HG03159 (cell line): ENCODE measurements at regions not wholly inside any gene's neighbourhood (a gene's known extent, or its start where the extent isn't known, plus 50 kb on each side); places are given as distances from the start of the nearest gene placed in this dataset.
"Not testable (repeated sequence)": the region's sequence is repeated elsewhere in the genome, so short reads cannot be mapped to it uniquely, and the experiment has no call there.

Experiments used
- ATAC-seq: cut with Tn5 transposase; IDR thresholded peaks from one replicate; pipeline ENCODE4 v1.9.1; 2021; ENCODE audit warnings: mild to moderate bottlenecking, moderate library complexity; ENCODE audit not compliant: unreplicated experiment

GRCh38 chr15:95700692-95701091 lies 629.8 kb upstream of the NR2F2 start:
- not testable (repeated sequence) for ATAC-seq

GRCh38 chr15:95701410-95701809 lies 629.1 kb upstream of the NR2F2 start:
- ATAC-seq, result no peak

- no peak for ATAC-seq
Measured at GRCh38 chr15:95709959-95710695, 620.4 kb upstream of the NR2F2 start.

GRCh38 chr15:95712785-95713184 lies 617.7 kb upstream of the NR2F2 start:
- ATAC-seq, result no peak

- ATAC-seq, result no peak
Measured at GRCh38 chr15:95713324-95713723, 617.2 kb upstream of the NR2F2 start.

- ATAC-seq, result no peak
Measured at GRCh38 chr15:95715116-95715903, 615.2 kb upstream of the NR2F2 start.

- no peak for ATAC-seq
Measured at GRCh38 chr15:95715906-95716656, 614.4 kb upstream of the NR2F2 start.

GRCh38 chr15:95716708-95717107 lies 613.8 kb upstream of the NR2F2 start:
- ATAC-seq, result no peak

GRCh38 chr15:95718441-95718840 lies 612.1 kb upstream of the NR2F2 start:
- ATAC-seq, result no peak

- no peak for ATAC-seq
Measured at GRCh38 chr15:95724908-95725633, 605.4 kb upstream of the NR2F2 start.

- no peak for ATAC-seq
Measured at GRCh38 chr15:95726891-95727290, 603.6 kb upstream of the NR2F2 start.

GRCh38 chr15:95733931-95734330 lies 596.6 kb upstream of the NR2F2 start:
- no peak for ATAC-seq

GRCh38 chr15:95734422-95735316 lies 595.8 kb upstream of the NR2F2 start:
- no peak for ATAC-seq

- ATAC-seq, result no peak
Measured at GRCh38 chr15:95737060-95737459, 593.4 kb upstream of the NR2F2 start.

GRCh38 chr15:95739131-95739530 lies 591.4 kb upstream of the NR2F2 start:
- ATAC-seq, result no peak

- no peak for ATAC-seq
Measured at GRCh38 chr15:95741830-95742229, 588.7 kb upstream of the NR2F2 start.

GRCh38 chr15:95742256-95742655 lies 588.2 kb upstream of the NR2F2 start:
- no peak for ATAC-seq

GRCh38 chr15:95742836-95743235 lies 587.7 kb upstream of the NR2F2 start:
- ATAC-seq, result no peak

GRCh38 chr15:95757171-95757570 lies 573.3 kb upstream of the NR2F2 start:
- ATAC-seq, result no peak

- ATAC-seq, result no peak
Measured at GRCh38 chr15:95758451-95758850, 572.0 kb upstream of the NR2F2 start.
